Endodermal cell (in vitro differentiated cells): ENCODE measurements at regions not wholly inside any gene's neighbourhood (a gene's known extent, or its start where the extent isn't known, plus 50 kb on each side); places are given as distances from the start of the nearest gene placed in this dataset.

Source experiments
- DNase-seq: peaks from one replicate; pipeline ENCODE4 v3.0.0-alpha.2; 2017
- H3K27ac ChIP-seq: 2 replicates; pipeline ENCODE4 v1.5.1; 2013; ENCODE audit warnings: mild to moderate bottlenecking, low read depth, low read length, moderate library complexity
- H3K27me3 ChIP-seq: 2 replicates; pipeline ENCODE4 v1.6.1; 2013; ENCODE audit warnings: mild to moderate bottlenecking, low read length, moderate library complexity; ENCODE audit not compliant: insufficient read depth, control insufficient read depth, poor library complexity, severe bottlenecking
- H3K36me3 ChIP-seq: 2 replicates; pipeline ENCODE4 v1.7.0; 2013; ENCODE audit warnings: mild to moderate bottlenecking, low read length, moderate library complexity; ENCODE audit not compliant: control insufficient read depth, insufficient read depth
- H3K4me1 ChIP-seq: one replicate; pipeline ENCODE4 v1.7.0; 2013; ENCODE audit warnings: low read length; ENCODE audit not compliant: control insufficient read depth, insufficient read depth
- H3K4me3 ChIP-seq: 2 replicates; pipeline ENCODE4 v1.5.1; 2013; ENCODE audit warnings: mild to moderate bottlenecking, low read length, moderate library complexity
- H3K9ac ChIP-seq: 2 replicates; pipeline ENCODE4 v1.6.1; 2013; ENCODE audit warnings: mild to moderate bottlenecking, low read length, moderate library complexity; ENCODE audit not compliant: poor library complexity, severe bottlenecking; ENCODE audit errors: extremely low read depth
- H3K9me3 ChIP-seq: 2 replicates; pipeline ENCODE4 v1.6.1; 2013; ENCODE audit warnings: mild to moderate bottlenecking, low read length, moderate library complexity; ENCODE audit not compliant: control insufficient read depth
- H3K27ac Mint-ChIP-seq: 2 replicates; pipeline ENCODE4 v1.8.0; 2020; ENCODE audit warnings: mixed read lengths
- H3K27me3 Mint-ChIP-seq: 2 replicates; pipeline ENCODE4 v1.8.0; 2021; ENCODE audit warnings: mild to moderate bottlenecking, mixed read lengths; ENCODE audit not compliant: insufficient read depth
- H3K36me3 Mint-ChIP-seq: 2 replicates; pipeline ENCODE4 v1.8.0; 2020; ENCODE audit warnings: low read depth, mixed read lengths
- H3K4me1 Mint-ChIP-seq: 2 replicates; pipeline ENCODE4 v1.8.0; 2020; ENCODE audit warnings: mixed read lengths
- H3K4me3 Mint-ChIP-seq: 2 replicates; pipeline ENCODE4 v1.8.0; 2020; ENCODE audit warnings: mild to moderate bottlenecking, moderate library complexity, mixed read lengths
- H3K9me3 Mint-ChIP-seq: 2 replicates; pipeline ENCODE4 v1.8.0; 2020; ENCODE audit warnings: mild to moderate bottlenecking, mixed read lengths
- CTCF ChIP-seq: fragments of 200-600 bp; sonication (generic); conservative IDR thresholded peaks from 2 replicates; pipeline ENCODE4 v1.5.0; 2021; ENCODE audit warnings: antibody characterized with exemption, mild to moderate bottlenecking
- WGBS, 2 experiments: methylation state at CpG; one replicate each; pipeline versions ENCODE4 v1.1.5 to v1.1.7; 2013; ENCODE audit warnings: missing lambda C conversion rate in 2 of 2, mixed read lengths in 1 of 2; ENCODE audit not compliant: insufficient coverage in 1 of 2, insufficient read length in 1 of 2; 5-methylcytosine and 5-hydroxymethylcytosine counted together

- H3K36me3 Mint-ChIP-seq = no peaks in the 10 kb centered on the region
- no peak overlapping the region for H3K27ac ChIP-seq
- no peak overlapping the region for H3K9ac ChIP-seq
- H3K4me1 Mint-ChIP-seq = no peaks in the 10 kb centered on the region
- TF ChIP-seq CTCF = no peak
- H3K27me3 Mint-ChIP-seq = peaks cover 14% of the 10 kb centered on the region
- no peaks in the 10 kb centered on the region for H3K4me1 ChIP-seq
- WGBS, 2 experiments = 94 to 95% methylated on average over 2 to 15 of the region's 15 CpGs
- H3K4me3 ChIP-seq = no peak overlapping the region
- H3K36me3 ChIP-seq = no peaks in the 10 kb centered on the region
- no peak for DNase-seq
- H3K27me3 ChIP-seq = peaks cover 11% of the 10 kb centered on the region
- no peaks in the 10 kb centered on the region for H3K9me3 Mint-ChIP-seq
- H3K27ac Mint-ChIP-seq = no peak overlapping the region
- H3K9me3 ChIP-seq = no peaks in the 10 kb centered on the region
- H3K4me3 Mint-ChIP-seq = no peak overlapping the region
These were observed 301.0 kb upstream of the NPVF start for GRCh38 chr7:25529320-25529719.

GRCh38 chr7:25536851-25537250 is 308.6 kb upstream of the NPVF start:
- H3K4me3 Mint-ChIP-seq = no peak overlapping the region

GRCh38 chr7:25537662-25538375 is 309.5 kb upstream of the NPVF start:
- Histone ChIP-seq H3K4me1 (no peaks in the 10 kb centered on the region), H3K9ac (no peak overlapping the region), H3K4me3 (no peak overlapping the region), H3K9me3 (no peaks in the 10 kb centered on the region), H3K27me3 (no peaks in the 10 kb centered on the region), H3K27ac (no peak overlapping the region), H3K36me3 (no peaks in the 10 kb centered on the region)
- Mint-ChIP-seq H3K36me3 (no peaks in the 10 kb centered on the region), H3K4me3 (no peak overlapping the region), H3K4me1 (no peaks in the 10 kb centered on the region), H3K27me3 (peaks cover 5% of the 10 kb centered on the region), H3K27ac (no peak overlapping the region), H3K9me3 (no peaks in the 10 kb centered on the region)
- DNase-seq = no peak
- WGBS, 2 experiments = 87% methylated on average over 3 of the region's 3 CpGs; no CpG with 5 or more reads in 1 of the 2 experiments
- no peak for TF ChIP-seq CTCF

More at GRCh38 chr7:25536851-25537250, 308.6 kb upstream of the NPVF start:
- H3K4me1 ChIP-seq = no peaks in the 10 kb centered on the region
- WGBS, 2 experiments = 91 to 93% methylated on average over 3 to 4 of the region's 4 CpGs
- H3K27ac Mint-ChIP-seq = no peak overlapping the region
- H3K9ac ChIP-seq = no peak overlapping the region
- TF ChIP-seq CTCF = no peak
- no peaks in the 10 kb centered on the region for H3K36me3 ChIP-seq
- H3K27me3 Mint-ChIP-seq = peaks cover 5% of the 10 kb centered on the region
- no peaks in the 10 kb centered on the region for H3K4me1 Mint-ChIP-seq
- no peaks in the 10 kb centered on the region for H3K9me3 Mint-ChIP-seq
- no peak overlapping the region for H3K4me3 ChIP-seq
- no peaks in the 10 kb centered on the region for H3K36me3 Mint-ChIP-seq
- DNase-seq = no peak
- no peaks in the 10 kb centered on the region for H3K9me3 ChIP-seq
- no peaks in the 10 kb centered on the region for H3K27me3 ChIP-seq
- H3K27ac ChIP-seq = no peak overlapping the region
